MM.1S (cell line): ENCODE measurements at regions not wholly inside any gene's neighbourhood (a gene's known extent, or its start where the extent isn't known, plus 50 kb on each side); places are given as distances from the start of the nearest gene placed in this dataset.
"Not testable (repeated sequence)": the region's sequence is repeated elsewhere in the genome, so short reads cannot be mapped to it uniquely, and the experiment has no call there.

Experiments
- DNase-seq: peaks from one replicate; pipeline ENCODE4 v3.0.0-alpha.2; 2015
- H2AFZ ChIP-seq: fragments of 300-600 bp; sonication (generic); 2 replicates; pipeline ENCODE4 v1.6.0; 2016; ENCODE audit warnings: antibody characterized with exemption, low read length
- H3F3A ChIP-seq: fragments of 300-600 bp; sonication (generic); 2 replicates; pipeline ENCODE4 v1.6.1; 2016; ENCODE audit warnings: mild to moderate bottlenecking, antibody characterized with exemption, low read length, moderate library complexity, mixed read lengths; ENCODE audit not compliant: insufficient read depth
- H3K27ac ChIP-seq: fragments of 300-600 bp; sonication (generic); 2 replicates; pipeline ENCODE4 v1.5.1; 2016; ENCODE audit warnings: mild to moderate bottlenecking, low read length
- H3K27me3 ChIP-seq: fragments of 300-600 bp; sonication (generic); replicated peaks from 2 replicates; pipeline ENCODE4 v1.6.0; 2016; ENCODE audit warnings: low read length; ENCODE audit not compliant: insufficient read depth
- H3K36me3 ChIP-seq: fragments of 300-600 bp; sonication (generic); replicated peaks from 2 replicates; pipeline ENCODE4 v1.6.1; 2016; ENCODE audit warnings: mild to moderate bottlenecking, low read length, mixed read lengths; ENCODE audit not compliant: insufficient read depth
- H3K4me1 ChIP-seq: fragments of 300-600 bp; sonication (generic); 2 replicates; pipeline ENCODE4 v1.6.1; 2016; ENCODE audit warnings: low read length, mixed read lengths
- H3K4me2 ChIP-seq: fragments of 300-600 bp; sonication (generic); 2 replicates; pipeline ENCODE4 v1.6.0; 2016; ENCODE audit warnings: low read depth, low read length
- H3K4me3 ChIP-seq: fragments of 300-600 bp; sonication (generic); 2 replicates; pipeline ENCODE4 v1.5.1; 2016; ENCODE audit warnings: low read length, mixed read lengths
- H3K79me2 ChIP-seq: fragments of 300-600 bp; sonication (generic); 2 replicates; pipeline ENCODE4 v1.6.1; 2016; ENCODE audit warnings: mixed run types, low read length, mixed read lengths
- H3K9ac ChIP-seq: fragments of 300-600 bp; sonication (generic); 2 replicates; pipeline ENCODE4 v1.6.1; 2016; ENCODE audit warnings: low read length, mixed read lengths
- H3K9me2 ChIP-seq: fragments of 300-600 bp; sonication (generic); replicated peaks from 2 replicates; pipeline ENCODE4 v1.6.1; 2016; ENCODE audit warnings: mild to moderate bottlenecking, low read length, mixed read lengths; ENCODE audit not compliant: insufficient read depth
- H3K9me3 ChIP-seq: fragments of 300-600 bp; sonication (generic); replicated peaks from 2 replicates; pipeline ENCODE4 v1.6.1; 2016; ENCODE audit warnings: mild to moderate bottlenecking, low read length, mixed read lengths; ENCODE audit not compliant: insufficient read depth
- H4K20me1 ChIP-seq: fragments of 300-600 bp; sonication (generic); 2 replicates; pipeline ENCODE4 v1.6.1; 2016; ENCODE audit warnings: mild to moderate bottlenecking, low read length, moderate library complexity, mixed read lengths; ENCODE audit not compliant: insufficient read depth
- CTCF ChIP-seq: fragments of 300-600 bp; sonication (generic); IDR thresholded peaks from 2 replicates; pipeline ENCODE4 v1.5.1; 2016; ENCODE audit warnings: antibody characterized with exemption, low read length, mixed read lengths
- EZH2 ChIP-seq: fragments of 300-600 bp; sonication (generic); optimal IDR thresholded peaks from 2 replicates; pipeline ENCODE3; 2017; ENCODE audit warnings: low read depth, mild to moderate bottlenecking, antibody characterized with exemption, low read length, mixed read lengths
- EZH2phosphoT487 ChIP-seq: fragments of 300-600 bp; sonication (generic); IDR thresholded peaks from 2 replicates; pipeline ENCODE4 v1.6.1; 2018; ENCODE audit warnings: antibody characterized with exemption, low read length

GRCh38 chrX:7606039-7606652 is 236.8 kb upstream of the VCX start:
- Histone ChIP-seq H2AFZ (no peak overlapping the region), H3K4me3 (no peak overlapping the region), H3K9ac (no peak overlapping the region), H3K9me2 (no peaks in the 10 kb centered on the region), H3K9me3 (no peaks in the 10 kb centered on the region), H3K36me3 (no peaks in the 10 kb centered on the region), H3K4me1 (no peaks in the 10 kb centered on the region), H4K20me1 (no peaks in the 10 kb centered on the region), H3K27me3 (no peaks in the 10 kb centered on the region), H3F3A (no peaks in the 10 kb centered on the region), H3K27ac (no peak overlapping the region), H3K4me2 (no peak overlapping the region), H3K79me2 (no peaks in the 10 kb centered on the region)
- DNase-seq: no peak
- TF ChIP-seq CTCF (no peak), EZH2phosphoT487 (no peak), EZH2 (no peak)

- Histone ChIP-seq H3K4me2 (no peak overlapping the region), H3F3A (no peaks in the 10 kb centered on the region), H3K27ac (no peak overlapping the region), H2AFZ (no peak overlapping the region), H3K9me3 (no peaks in the 10 kb centered on the region), H3K36me3 (no peaks in the 10 kb centered on the region), H4K20me1 (no peaks in the 10 kb centered on the region), H3K9ac (no peak overlapping the region), H3K4me1 (no peaks in the 10 kb centered on the region), H3K4me3 (no peak overlapping the region), H3K79me2 (no peaks in the 10 kb centered on the region), H3K9me2 (no peaks in the 10 kb centered on the region), H3K27me3 (no peaks in the 10 kb centered on the region)
- peak; percentile 18 for DNase-seq
- TF ChIP-seq EZH2phosphoT487 (no peak), EZH2 (no peak), CTCF (no peak)
Measured at GRCh38 chrX:7603387-7603786, 239.6 kb upstream of the VCX start.

- Histone ChIP-seq H3K4me3 (no peak overlapping the region), H3K4me1 (no peaks in the 10 kb centered on the region), H3K27ac (no peak overlapping the region), H4K20me1 (no peaks in the 10 kb centered on the region), H3K9me3 (no peaks in the 10 kb centered on the region), H3K9ac (no peak overlapping the region), H3K79me2 (no peaks in the 10 kb centered on the region), H3K36me3 (no peaks in the 10 kb centered on the region), H3K4me2 (no peak overlapping the region), H2AFZ (no peak overlapping the region), H3F3A (no peaks in the 10 kb centered on the region), H3K9me2 (no peaks in the 10 kb centered on the region), H3K27me3 (no peaks in the 10 kb centered on the region)
- TF ChIP-seq EZH2 (no peak), CTCF (no peak), EZH2phosphoT487 (no peak)
- DNase-seq: no peak
Measured at GRCh38 chrX:7596822-7597221, 246.1 kb upstream of the VCX start.

GRCh38 chrX:7593370-7593769 is 249.6 kb upstream of the VCX start:
- not testable (repeated sequence) for H3K9ac ChIP-seq, H3K9me3 ChIP-seq, H3K4me2 ChIP-seq, H3K27me3 ChIP-seq, H3F3A ChIP-seq, H3K27ac ChIP-seq, H4K20me1 ChIP-seq, H3K9me2 ChIP-seq, H3K36me3 ChIP-seq, H3K4me1 ChIP-seq, H3K4me3 ChIP-seq, DNase-seq, H3K79me2 ChIP-seq, H2AFZ ChIP-seq
